GM19328 (cell line): ENCODE measurements at regions not wholly inside any gene's neighbourhood (a gene's known extent, or its start where the extent isn't known, plus 50 kb on each side); places are given as distances from the start of the nearest gene placed in this dataset.
"Not testable (repeated sequence)": the region's sequence is repeated elsewhere in the genome, so short reads cannot be mapped to it uniquely, and the experiment has no call there.

Experiments
- ATAC-seq: cut with Tn5 transposase; IDR thresholded peaks from one replicate; pipeline ENCODE4 v1.9.1; 2021; ENCODE audit warnings: mild to moderate bottlenecking, moderate library complexity; ENCODE audit not compliant: unreplicated experiment

DNA sequence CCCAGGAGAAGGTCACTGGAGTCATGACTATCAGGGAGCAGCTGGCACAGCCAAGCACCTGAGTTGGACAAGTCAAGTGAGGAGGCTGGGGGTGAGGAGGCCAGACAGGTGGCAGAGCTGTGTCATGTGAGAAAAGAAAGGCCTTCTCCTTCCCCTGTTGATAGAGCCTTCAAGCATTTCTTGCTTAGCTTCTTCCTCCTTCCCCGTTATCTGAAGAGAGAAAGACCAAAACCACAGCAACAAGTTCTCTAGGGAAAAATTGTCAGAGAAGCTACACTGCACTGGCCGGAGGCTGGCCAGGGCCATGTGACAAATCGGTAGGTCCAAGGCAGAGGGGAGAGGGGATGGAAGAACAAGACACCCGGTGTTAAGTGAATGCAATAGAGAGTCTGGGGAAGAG, 202.1 kb upstream of the PRDM1 start:
- no peak for ATAC-seq

DNA sequence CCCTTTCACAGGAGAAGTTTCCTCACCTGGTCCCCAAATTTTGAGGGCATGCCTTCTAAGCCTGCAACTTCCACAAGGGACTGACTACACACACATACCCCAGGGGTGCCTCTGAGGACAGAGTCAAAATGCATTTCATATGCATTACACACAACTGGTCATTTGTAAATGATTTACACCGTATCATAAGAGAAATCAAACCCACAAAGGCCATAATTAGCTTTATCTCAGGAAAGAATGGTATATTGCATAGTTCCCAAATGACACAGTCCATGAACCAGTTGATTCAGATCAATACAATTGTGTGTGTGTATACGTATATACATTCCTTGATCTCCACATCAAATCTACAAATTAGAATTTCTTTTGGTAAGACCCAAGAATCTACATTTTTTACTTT, 203.3 kb upstream of the PRDM1 start:
- no peak for ATAC-seq

DNA sequence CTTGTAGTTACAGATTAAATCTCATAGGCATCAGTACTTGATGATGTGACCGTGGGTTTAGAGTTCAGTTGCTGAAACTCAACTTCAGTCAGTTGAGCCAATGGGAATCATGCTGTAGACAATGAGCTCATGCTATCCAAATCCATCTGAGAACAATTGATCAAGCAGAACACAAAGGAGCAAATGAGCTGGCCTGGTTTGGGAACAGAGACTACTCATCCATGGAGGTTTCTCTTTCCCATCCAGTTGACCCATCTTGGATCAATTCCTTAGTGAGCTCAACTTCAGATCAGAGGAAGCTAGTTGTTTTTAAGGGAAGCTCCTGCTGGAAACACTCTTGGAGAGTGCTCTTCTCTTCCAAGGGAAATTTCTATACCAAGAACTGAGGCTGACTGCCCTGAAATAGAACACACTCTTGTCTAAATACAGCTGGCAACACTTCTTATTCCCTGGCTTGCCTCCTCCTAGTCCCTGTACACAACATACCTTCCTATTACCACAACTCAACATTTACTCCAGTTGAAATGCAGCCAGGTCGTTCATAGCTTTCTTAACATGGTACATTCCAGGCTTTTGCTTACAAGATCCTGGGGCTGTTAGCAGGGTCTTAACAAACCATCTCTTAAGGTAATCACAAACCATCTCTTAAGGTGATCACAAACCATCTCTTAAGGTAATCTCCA, 203.9 kb upstream of the PRDM1 start:
- no peak for ATAC-seq

DNA sequence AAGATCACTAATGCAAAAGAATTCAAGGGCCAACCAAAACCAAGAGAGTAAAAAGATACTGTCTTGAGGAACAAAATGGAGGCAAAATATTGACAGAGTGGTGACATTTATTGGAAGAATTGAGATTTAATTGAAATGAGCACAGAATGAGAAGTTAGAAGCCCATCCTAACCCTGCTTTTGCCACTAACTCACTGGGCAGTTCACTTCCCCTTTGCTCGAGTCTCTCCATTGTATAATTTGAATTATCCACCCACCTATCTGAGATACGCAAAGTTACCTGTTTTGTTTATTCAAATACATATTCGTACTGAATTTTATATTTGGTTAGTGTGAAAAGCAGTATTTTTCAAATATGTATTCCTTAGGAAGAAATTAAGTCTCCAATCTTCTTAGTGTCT, 204.5 kb upstream of the PRDM1 start:
- ATAC-seq: no peak

DNA sequence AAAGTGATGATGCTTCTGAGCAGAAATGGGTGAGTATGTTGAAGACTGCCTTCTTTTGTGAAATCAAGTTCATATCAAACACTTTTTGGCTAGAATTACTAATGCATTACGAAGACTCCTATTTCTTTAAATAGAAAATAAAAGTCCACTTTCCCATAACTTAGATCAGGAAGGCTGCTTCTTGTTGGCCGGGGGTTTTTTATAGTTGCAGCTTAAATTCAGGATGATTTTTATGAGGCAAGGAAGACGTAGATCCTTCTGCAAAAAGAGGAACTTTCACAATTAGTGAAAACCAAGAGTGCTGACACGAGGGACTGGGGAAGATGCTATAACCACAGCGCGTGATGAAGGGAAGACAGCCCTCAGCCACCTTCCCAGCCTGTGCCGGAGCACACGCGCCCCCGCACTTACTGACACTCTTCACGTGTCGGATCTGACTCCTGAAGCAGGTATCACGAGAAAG, 206.1 kb upstream of the PRDM1 start:
- no peak for ATAC-seq

DNA sequence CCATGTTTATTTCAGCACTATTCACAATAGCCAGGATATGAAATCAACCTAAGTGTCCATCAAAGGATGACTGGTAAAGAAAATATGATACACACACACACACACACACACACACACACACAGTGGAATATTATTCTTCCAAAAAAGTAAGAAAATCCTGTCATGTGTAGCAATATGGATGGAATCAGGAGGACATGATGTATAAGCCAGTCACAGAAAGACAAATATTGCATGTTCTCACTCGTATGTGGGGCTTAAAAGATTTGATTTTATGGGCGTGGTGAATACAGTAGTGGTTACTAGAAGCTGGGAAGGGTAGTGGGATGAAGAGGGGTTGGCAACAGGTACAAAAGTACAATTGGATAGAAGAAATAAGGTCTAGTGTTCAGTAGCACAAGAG, 207.0 kb upstream of the PRDM1 start:
- ATAC-seq: no peak

DNA sequence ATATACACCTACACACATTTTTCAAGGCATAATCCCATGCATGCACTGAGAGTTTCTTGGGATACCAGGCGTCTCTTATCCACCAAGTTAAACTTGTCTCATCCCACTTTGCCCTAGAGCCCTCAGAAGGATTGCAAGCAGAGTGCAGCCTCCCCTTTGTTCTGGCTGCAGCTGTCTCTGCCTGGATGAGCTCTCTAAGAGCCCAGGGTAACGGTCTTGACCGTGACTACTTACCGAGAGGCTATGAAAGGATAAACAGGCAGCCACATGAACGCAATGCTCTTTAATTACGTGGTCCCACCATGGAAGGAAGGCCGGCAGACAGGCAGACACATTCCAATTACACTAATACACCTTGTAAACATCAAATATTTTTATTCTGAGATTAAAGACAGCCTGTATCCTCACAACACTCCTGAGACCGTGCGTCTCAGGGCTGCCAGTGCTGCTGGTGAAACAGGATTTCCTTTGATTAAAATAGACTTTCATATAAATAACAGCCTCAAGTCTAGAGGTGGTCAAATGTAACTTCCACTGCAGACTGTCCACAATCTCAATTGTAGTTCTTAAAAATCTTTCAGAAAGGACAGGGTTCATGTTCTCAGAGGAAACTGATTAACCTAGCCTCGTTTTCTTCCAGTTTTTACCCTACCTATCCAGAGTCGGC, 210.0 kb upstream of the PRDM1 start:
- no peak for ATAC-seq

DNA sequence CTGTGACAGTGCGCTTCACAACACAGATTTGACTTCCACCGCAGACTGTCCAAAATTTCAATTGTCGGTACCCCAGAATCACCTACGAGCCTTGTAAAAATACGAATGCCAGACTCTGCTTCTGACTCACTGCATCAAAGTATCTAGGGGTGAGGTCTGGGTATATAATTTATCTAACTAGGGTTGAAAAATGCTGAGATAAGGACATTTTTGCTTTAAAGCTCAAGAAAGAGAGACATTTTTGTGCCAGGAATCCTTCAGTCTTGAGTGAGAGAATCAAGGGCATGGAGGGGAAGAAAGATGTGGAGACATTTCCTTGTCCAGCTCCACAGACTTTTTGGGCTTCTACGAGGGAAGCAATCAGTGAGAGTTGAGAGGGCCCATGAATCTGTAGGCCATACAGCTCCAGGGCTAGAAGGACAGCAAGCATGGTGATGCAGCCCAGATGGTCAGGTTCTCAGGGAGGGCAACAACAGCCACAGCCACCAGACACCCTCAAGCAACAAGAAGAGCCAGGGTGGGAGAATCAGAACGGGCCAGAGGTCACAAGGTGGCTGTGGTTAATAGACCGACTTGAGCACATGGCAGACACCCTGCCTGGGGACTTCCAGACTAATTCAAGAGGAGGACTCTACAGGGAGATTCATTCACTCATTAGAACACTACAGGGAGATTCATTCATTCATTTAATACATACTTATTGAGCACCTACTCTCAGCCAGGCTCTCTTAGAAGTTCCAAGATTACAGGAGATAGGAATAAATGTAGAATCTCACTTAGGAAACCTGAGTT, 211.1 kb upstream of the PRDM1 start:
- ATAC-seq: no peak

DNA sequence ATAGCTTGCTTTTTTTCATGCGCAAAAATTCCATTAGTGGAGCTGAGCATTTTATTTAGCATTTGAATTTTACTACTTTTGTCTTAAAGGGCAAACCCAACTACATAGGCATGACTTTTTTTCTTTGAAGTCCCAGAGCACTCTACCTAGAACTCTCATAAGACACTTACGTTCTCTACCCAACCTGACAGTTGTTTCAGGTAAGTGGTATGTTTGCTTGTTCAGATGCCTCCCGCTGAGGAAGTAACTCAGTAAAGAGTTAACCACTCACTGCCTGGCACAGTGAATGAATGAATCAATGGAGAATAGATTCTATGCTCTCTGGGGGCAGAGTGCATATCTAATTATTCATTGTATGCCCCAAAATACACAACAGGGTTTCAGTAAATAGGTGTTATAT, 212.3 kb upstream of the PRDM1 start:
- no peak for ATAC-seq

DNA sequence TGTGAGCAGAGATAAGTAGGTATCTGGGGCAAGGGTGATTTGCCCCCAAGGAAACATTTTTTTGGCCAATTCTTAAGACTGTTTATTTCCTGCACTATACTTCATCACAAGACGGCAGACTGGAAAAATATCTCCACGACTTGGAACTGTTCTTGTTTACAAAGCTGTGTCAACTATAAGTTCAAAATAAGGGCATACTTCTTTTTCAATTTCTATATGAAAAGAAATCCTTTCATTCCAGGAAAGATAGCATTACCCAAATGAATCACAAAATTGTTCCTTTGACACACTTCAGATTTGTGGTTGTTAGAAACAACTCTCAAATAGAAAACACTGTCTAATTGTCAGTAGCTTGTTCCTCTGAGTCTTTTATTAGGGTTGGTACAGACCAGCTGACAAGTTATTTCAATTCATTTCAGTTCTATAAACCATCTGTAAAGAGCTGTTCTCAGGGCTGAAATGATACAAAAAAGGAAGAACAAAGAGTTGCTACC, 212.9 kb upstream of the PRDM1 start:
- ATAC-seq: no peak

DNA sequence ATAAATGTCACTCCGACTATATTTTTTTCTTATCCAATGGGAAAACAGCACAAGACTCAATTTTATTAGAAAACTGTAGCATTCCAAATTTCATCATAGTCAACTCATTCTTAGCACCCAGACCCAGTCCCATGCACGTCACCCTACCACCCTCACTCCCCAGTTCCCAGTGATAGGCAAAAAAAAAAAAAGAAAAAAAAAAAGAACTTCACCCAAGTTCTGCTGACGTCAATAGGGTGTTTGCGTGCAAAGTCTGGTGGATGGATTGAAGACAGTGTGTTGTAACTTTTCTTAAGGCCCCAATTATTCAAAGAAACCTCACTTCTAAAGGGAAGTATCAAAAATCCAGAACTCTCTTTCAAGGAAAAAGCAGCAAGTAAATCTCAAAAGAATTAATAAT, 213.9 kb upstream of the PRDM1 start:
- no peak for ATAC-seq

DNA sequence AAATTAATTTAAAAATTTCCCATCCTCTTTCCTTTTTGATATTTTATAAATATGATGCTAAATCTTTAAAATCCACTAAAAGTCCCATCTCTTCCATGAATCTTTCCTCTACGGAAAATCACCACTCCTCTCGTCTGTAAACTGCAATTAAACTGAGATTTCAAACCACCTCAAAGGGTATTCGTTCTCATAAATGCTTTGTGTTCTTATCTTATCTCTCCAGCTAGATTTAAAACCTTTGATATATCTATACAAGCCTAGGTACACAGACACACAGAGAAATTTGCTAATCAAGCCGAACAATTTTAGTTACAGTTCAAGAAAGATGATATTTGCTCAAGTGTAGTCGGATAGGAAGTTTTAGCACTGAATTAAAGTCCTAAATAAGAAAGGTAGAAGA, 214.6 kb upstream of the PRDM1 start:
- ATAC-seq: no peak

DNA sequence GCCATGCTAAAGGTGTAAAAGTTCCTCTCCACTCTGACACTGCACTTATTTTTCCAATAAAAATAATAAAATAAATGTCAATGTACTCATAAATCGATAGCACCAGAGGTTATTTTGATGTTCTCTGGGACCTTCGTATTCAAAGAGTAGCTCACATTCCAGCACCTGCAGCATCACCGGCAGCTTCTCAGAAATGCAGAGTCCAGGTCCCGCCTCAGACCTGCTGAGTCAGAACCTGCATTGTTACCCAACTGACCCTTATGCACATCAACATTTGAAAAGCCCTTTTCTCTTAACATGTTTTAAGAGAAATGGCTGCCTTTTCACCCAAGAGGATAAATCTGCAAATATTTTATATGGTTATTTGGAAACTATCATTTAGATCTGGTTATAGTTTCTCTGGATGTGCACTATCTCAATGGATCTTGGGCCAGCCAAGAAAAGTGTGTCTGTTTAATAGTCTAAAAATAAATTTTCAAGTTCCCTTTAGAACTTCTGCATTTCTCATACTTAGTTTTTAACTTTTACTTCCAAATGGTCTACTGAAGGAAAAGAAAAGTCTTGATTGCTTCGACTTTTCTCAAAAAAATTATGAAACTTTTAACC, 216.2 kb upstream of the PRDM1 start:
- ATAC-seq: no peak

DNA sequence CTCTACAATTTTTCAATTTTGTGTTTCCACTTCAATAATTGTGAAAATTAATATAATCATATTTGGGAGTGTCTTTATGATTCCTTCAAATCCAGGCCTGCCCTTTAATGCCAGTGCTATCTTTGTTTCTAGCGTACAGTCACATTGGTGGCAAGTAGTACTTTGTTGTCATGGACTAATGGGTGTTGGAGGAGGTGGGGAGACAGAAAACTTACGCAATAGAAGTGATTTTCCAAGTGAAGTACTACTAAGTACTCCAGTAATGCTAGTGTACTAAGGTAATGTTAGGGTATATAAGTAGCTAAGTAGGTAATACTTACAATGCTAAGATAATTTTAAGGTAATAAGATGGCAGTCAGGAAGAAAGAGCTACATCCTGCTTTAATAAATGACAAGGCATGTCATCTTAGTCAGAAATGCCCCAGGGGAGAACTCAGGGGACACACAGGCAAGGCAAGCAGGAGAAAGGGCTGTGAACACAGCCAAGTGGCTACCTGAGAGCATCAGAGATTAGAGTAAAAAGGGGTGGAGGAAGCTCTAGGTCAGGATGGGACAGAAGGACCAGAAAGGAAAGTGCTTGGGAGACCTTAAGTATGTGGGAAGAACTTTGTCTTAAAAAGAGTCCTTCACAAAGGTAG, 217.2 kb upstream of the PRDM1 start:
- no peak for ATAC-seq

DNA sequence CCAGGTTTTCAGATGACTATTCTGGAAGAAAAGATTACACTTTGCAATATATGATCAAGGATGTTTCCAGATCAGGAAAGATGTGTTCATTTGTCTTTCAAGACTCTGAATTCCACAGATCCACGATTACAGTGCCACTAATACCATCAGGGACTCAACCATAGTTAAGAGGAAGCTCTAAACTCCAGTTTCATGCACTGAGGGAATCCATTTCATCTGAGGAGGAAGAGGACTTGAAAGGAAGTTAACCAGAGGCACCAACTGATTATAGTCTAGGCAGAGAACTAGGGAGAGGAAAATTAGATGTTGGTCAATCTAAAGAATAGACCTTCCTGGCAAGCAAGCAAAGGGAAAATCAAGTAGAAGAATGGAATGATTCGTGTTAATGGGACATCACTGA, 218.3 kb upstream of the PRDM1 start:
- no peak for ATAC-seq

DNA sequence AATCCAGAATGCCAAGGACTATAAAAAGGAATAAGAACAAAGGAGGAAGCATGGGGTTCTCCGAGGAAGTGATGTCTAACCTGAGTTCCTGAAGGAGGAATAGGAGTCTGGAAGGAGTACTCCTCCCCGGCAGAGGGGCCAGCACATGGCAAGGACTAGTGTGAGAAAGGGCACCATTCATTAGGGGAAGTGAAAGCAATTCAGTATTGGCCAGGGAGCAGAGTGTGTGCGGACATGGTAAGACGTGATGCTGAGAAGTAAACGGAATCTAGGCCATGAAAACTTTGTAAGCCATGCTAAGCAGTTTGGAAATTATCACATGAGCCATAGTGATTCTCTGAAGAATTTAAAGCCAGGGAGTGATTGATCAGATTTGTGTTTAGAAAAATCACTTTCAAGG, 218.9 kb upstream of the PRDM1 start:
- ATAC-seq: no peak

DNA sequence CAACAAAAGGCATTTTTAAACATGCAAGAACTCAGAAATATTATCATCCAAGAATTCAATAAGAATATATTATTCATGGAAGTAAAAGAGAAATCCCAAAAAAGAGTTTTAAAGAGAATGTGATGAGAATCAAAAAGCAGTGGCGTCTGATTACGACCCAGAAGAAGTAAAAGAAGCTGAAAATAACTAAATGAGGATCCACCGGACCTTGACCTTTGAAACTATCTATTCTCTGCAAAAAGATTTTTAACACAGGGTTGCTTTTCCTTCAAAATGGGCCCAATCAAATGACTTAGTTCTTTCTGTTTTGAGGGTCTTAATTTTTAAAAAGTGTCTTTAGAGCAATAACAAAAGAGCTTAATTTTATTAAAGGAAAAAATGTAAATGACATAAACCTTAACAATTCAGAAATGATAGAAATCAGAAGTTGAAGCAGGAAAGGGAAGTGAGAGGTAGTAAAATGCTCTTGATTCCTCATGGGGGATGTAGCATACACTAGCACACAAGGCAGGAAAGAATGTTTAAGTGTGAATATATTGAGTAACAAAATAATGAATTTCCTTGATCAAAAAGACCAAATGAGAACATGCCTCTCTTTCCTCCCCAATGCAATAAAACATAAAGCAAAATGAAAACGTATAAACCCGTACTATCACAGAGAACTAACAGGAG, 223.1 kb upstream of the PRDM1 start:
- ATAC-seq: no peak

DNA sequence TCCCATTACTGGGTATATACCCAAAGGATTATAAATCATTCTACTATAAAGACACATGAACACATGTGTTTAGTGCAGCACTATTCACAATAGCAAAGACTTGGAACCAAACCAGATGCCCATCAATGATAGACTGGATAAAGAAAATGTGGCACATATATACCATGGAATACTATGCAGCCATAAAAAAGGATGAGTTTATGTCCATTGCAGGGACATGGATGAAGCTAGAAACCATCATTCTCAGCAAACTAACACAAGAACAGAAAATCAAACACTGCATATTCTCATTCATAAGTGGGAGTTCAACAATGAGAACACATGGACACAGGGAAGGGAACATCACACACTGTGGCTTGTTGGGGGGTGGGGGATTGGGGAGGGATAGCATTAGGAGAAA, 225.2 kb upstream of the PRDM1 start:
- ATAC-seq: not testable (repeated sequence)

DNA sequence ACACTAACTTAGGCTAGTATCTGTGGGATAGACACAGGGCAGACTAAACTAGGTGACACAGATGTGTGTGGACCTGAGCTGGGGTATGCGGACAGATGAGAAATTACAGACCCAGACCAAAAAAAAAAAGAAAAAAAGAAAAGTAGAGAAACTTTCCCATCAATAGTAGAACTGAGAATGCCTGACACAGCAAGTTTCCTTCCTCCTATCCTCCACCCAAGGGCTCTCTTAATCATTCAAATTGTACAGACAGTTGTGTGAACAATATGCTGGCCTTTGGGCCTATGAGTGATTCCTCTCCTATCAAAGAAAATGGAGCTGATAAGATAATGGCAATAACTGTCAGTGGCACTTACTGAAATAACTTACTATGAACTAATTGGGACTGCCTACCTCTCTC, 226.7 kb upstream of the PRDM1 start:
- no peak for ATAC-seq

DNA sequence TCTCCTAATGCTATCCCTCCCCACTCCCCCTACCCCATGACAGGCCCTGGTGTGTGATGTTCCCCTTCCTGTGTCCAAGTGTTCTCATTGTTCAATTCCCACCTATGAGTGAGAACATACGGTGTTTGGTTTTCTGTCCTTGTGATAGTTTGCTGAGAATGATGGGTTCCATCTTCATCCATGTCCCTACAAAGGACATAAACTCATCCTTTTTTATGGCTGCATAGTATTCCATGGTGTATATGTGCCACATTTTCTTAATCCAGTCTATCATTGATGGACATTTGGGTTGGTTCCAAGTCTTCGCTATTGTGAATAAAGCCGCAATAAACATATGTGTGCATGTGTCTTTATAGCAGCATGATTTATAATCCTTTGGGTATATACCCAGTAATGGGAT, 227.5 kb upstream of the PRDM1 start:
- not testable (repeated sequence) for ATAC-seq
